Naive B cell (primary cell): ENCODE measurements at regions not wholly inside any gene's neighbourhood (a gene's known extent, or its start where the extent isn't known, plus 50 kb on each side); places are given as distances from the start of the nearest gene placed in this dataset.
"Not testable (repeated sequence)": the region's sequence is repeated elsewhere in the genome, so short reads cannot be mapped to it uniquely, and the experiment has no call there.

Source experiments
- ATAC-seq, 2 donors: fragments of 150-1000 bp; cut with Tn5 transposase; 2 replicates each; pipeline ENCODE4 v1.10.0; 2021; ENCODE audit warnings: low read depth in 2 of 2, mild to moderate bottlenecking in 2 of 2, moderate library complexity in 2 of 2
- DNase-seq: peaks from one replicate; pipeline ENCODE4 v3.0.0; 2022
- H3K27ac Mint-ChIP-seq, 6 donors: one replicate each; pipeline ENCODE4 v1.8.0; 2020 to 2022; ENCODE audit warnings: mild to moderate bottlenecking in 6 of 6, mixed read lengths in 6 of 6, moderate library complexity in 5 of 6, inconsistent platforms in 2 of 6
- H3K27me3 Mint-ChIP-seq, 3 donors: one replicate each; pipeline ENCODE4 v1.8.0; 2021 to 2022; ENCODE audit warnings: mixed read lengths in 3 of 3, mild to moderate bottlenecking in 1 of 3
- H3K36me3 Mint-ChIP-seq, 2 donors: one replicate each; pipeline ENCODE4 v1.8.0; 2020 to 2022; ENCODE audit warnings: mixed read lengths in 2 of 2, inconsistent platforms in 1 of 2, mild to moderate bottlenecking in 1 of 2
- H3K4me1 Mint-ChIP-seq, 3 donors: one replicate each; pipeline ENCODE4 v1.8.0; 2020 to 2022; ENCODE audit warnings: mixed read lengths in 3 of 3, inconsistent platforms in 1 of 3, mild to moderate bottlenecking in 1 of 3, moderate library complexity in 1 of 3
- H3K4me3 Mint-ChIP-seq, 8 donors: one replicate each; pipeline ENCODE4 v1.8.0; 2020 to 2022; ENCODE audit warnings: mild to moderate bottlenecking in 8 of 8, mixed read lengths in 8 of 8, moderate library complexity in 8 of 8, inconsistent platforms in 2 of 8
- H3K9me3 Mint-ChIP-seq, 7 donors: one replicate each; pipeline ENCODE4 v1.8.0; 2020 to 2022; ENCODE audit warnings: mixed read lengths in 7 of 7, mild to moderate bottlenecking in 5 of 7, inconsistent platforms in 2 of 7, moderate library complexity in 1 of 7

DNA sequence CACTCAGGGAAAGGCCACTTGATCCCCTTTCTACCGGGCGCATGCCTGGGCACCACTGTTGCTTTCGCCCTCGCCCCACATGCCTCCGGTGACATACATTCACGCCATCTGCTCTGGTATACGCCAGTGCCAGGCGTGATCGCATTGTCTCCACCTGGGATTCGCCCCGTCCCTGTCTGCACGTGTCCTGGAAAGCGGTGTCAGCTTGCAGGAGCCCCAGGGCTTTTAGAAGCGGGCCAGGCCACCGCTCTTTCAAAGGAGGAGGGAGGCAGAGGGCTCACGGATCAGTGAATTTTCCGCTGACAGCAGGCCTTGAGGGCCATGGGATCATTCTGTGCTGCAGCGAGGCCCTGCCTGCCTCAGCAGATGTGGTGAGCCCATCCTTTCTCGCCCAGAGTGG lies 706.1 kb downstream of the KCNJ18 start:
- not testable (repeated sequence) for ATAC-seq, DNase-seq, H3K27me3 Mint-ChIP-seq, H3K9me3 Mint-ChIP-seq, H3K4me3 Mint-ChIP-seq, H3K4me1 Mint-ChIP-seq, H3K27ac Mint-ChIP-seq, H3K36me3 Mint-ChIP-seq

DNA sequence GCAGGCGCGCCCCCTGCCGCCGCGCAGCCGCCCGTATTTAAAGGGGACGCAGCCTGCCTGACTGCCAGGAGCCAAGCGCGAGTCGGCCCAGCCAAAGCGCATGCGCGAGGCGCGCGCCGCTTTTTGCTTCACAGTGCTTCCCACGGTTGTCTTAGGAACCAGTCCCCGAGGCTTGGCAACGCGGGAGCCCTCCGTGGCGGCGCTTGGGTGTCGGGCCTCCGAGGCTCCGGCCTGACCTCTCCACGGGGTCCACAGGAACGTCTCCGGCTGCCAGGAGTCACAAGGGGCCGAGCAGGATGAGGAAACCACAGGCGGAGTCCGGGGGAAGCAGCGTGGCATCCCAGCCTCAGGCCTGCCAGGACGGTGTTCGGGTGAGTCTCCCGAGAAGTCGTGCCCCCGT lies 706.7 kb downstream of the KCNJ18 start:
- not testable (repeated sequence) for H3K36me3 Mint-ChIP-seq, H3K9me3 Mint-ChIP-seq, H3K4me1 Mint-ChIP-seq, H3K27ac Mint-ChIP-seq, H3K27me3 Mint-ChIP-seq, DNase-seq, ATAC-seq, H3K4me3 Mint-ChIP-seq

DNA sequence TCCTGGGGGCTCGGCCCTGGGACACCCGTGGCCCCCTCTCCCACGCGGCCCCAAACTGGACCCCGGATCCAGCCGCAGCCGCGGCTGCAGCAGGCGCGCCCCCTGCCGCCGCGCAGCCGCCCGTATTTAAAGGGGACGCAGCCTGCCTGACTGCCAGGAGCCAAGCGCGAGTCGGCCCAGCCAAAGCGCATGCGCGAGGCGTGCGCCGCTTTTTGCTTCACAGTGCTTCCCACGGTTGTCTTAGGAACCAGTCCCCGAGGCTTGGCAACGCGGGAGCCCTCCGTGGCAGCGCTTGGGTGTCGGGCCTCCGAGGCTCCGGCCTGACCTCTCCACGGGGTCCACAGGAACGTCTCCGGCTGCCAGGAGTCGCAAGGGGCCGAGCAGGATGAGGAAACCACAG lies 712.8 kb downstream of the KCNJ18 start:
- ATAC-seq, H3K4me3 Mint-ChIP-seq, H3K36me3 Mint-ChIP-seq, H3K27me3 Mint-ChIP-seq, H3K27ac Mint-ChIP-seq, H3K4me1 Mint-ChIP-seq, DNase-seq, H3K9me3 Mint-ChIP-seq: not testable (repeated sequence)

DNA sequence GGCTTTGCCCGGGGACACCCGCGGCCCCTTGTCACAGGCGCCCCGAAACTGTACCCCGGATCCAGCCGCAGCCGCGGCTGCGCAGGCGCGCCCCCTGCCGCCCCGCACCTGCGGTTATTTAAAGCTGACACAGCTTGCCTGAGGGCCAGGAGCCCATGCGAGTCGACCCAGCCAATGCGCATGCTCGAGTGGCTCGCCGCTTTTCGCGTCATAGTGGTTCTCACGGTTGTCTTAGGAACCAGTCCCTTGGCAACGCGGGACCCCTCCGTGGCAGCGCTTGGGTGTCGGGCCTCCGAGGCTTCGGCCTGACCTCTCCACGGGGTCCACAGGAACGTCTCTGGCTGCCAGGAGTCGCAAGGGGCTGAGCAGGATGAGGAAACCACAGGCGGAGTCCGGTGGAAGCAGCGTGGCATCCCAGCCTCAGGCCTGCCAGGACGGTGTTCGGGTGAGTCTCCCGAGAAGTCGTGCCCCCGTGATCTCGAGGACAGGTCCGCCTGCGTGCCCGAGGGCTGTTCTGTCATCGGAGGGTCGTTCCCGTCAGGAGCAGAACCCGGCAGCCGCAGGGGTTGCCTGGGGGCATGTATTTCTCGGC lies 716.9 kb downstream of the KCNJ18 start:
- ATAC-seq = no peak
- no peak for DNase-seq
- Mint-ChIP-seq H3K27me3 (no peaks in the 10 kb centered on the region), H3K27ac (no peak overlapping the region), H3K4me1 (no peaks in the 10 kb centered on the region), H3K4me3 (no peak overlapping the region), H3K9me3 (peaks cover 10 to 34% (median 18%) of the 10 kb centered on the region in 7 donors), H3K36me3 (peaks cover 0 to 23% of the 10 kb centered on the region in 2 donors)

DNA sequence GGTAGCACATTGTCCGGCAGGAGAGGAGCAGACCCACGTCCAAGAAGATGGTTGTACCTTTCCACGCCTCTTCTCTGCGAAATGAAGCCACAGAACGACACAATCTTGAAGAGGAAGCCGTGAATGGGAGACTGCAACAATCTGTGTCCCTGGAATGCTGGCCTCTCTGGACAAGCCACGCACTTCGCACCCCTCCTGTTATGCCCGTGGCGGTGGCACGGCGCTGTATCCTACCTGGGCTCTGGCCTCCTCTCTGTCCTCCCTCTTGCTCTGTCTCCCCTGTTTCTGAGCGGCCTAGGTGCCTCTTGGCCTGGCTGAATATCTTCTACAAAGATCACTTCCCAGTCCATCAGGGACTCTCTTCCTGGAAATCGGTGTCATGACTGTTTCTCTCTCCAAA lies 717.8 kb downstream of the KCNJ18 start:
- Mint-ChIP-seq H3K36me3 (peaks cover 0 to 23% of the 10 kb centered on the region in 2 donors), H3K27me3 (no peaks in the 10 kb centered on the region), H3K4me3 (no peak overlapping the region), H3K27ac (no peak overlapping the region), H3K4me1 (no peaks in the 10 kb centered on the region), H3K9me3 (peaks cover 10 to 34% (median 18%) of the 10 kb centered on the region in 7 donors)
- ATAC-seq = no peak
- DNase-seq = no peak

DNA sequence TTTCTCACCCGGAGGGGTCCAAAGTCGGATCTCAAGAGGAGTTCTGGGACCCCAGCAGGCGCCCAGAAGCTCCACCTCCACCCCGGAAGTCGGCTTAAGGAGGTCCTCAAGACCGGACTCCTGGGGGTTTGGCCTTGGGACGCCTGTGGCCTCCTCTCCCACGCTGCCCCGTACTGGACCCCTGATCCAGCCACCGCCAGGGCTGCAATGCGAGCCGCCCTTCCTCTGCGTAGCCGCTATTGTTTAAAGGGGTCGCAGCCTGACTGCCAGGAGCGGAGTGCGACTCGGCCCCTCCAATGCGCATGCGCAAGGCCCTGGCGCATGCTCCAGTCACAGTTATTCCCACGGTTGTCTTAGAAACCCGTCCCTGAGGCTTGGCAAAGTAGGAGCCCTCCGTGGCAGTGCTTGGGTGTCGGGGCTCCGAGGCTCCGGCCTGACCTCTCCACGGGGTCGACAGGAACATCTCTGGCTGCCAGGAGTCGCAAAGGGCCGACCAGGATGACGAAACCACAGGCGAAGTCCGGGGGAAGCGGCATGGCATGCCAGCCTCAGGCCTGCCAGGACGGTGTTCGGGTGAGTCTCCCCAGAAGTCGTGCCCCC lies 719.0 kb downstream of the KCNJ18 start:
- no peaks in the 10 kb centered on the region for H3K4me1 Mint-ChIP-seq
- DNase-seq = no peak
- ATAC-seq = no peak
- H3K27ac Mint-ChIP-seq = no peak overlapping the region
- H3K36me3 Mint-ChIP-seq = peaks cover 0 to 23% of the 10 kb centered on the region in 2 donors
- H3K9me3 Mint-ChIP-seq = peaks cover 13 to 41% (median 22%) of the 10 kb centered on the region in 7 donors
- no peak overlapping the region for H3K4me3 Mint-ChIP-seq
- no peaks in the 10 kb centered on the region for H3K27me3 Mint-ChIP-seq

DNA sequence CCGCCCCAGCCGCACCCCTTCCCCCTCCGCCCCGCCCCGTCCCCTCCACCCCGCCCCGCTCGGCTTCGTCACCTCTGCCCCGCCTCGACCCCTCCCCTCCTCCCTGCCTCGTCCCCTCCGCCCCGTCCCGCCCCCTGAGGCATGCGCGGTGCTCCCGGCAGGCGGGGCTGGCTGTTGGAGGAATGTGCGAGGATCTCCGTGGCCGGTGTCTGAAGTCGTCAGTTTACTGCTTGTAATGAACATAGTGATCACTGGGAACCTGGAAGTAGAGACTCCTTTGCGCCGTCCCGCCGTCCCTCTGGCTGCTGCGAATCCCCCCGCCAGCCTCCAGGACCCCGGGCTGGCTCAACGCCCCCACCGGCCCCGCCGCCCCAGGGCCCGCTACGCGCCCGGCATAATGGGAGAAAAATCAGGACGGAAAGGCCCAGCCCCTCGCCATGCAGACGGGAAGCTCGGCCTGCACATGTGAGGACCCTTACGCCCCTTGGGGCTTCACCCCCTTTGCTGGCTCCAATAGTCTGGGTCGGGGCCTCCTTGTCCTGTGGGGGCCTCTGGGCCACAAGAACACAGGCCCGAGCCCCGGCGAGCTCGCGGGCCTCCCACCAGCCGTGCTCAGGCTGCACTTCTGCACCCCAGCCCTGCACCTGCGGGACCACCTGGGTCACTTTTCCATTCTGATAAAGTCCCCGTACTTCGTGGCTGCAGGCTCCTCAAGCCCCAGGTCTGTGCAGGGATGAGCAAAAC lies 743.1 kb downstream of the KCNJ18 start:
- Mint-ChIP-seq H3K4me3 (no peak overlapping the region), H3K27me3 (no peaks in the 10 kb centered on the region), H3K9me3 (peaks cover 14 to 37% (median 19%) of the 10 kb centered on the region in 7 donors), H3K27ac (no peak overlapping the region), H3K4me1 (no peaks in the 10 kb centered on the region), H3K36me3 (no peaks in the 10 kb centered on the region)
- DNase-seq (no peak), ATAC-seq (no peak)

DNA sequence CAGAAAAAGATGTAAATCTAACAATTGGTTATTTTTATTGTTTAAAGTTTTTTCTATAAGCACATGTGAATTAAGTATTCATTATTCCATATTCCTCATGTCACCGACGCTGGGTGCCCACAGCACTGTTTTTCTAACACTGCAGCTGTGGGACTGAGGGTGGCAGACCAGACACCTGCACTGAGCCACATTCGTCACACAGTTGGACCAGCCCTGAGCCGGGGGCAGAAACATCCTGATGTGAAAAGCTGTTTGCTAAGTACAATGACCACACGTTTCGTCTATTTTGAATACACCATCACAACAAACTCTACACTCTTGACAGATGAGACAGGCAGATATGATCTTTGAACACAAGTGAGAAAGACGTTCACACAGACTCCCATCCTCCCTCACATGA lies 749.5 kb downstream of the KCNJ18 start:
- ATAC-seq = no peak
- Mint-ChIP-seq H3K4me1 (no peaks in the 10 kb centered on the region), H3K36me3 (no peaks in the 10 kb centered on the region), H3K4me3 (no peak overlapping the region), H3K27me3 (no peaks in the 10 kb centered on the region), H3K27ac (no peak overlapping the region), H3K9me3 (peaks cover 10 to 21% (median 17%) of the 10 kb centered on the region in 7 donors)
- no peak for DNase-seq

DNA sequence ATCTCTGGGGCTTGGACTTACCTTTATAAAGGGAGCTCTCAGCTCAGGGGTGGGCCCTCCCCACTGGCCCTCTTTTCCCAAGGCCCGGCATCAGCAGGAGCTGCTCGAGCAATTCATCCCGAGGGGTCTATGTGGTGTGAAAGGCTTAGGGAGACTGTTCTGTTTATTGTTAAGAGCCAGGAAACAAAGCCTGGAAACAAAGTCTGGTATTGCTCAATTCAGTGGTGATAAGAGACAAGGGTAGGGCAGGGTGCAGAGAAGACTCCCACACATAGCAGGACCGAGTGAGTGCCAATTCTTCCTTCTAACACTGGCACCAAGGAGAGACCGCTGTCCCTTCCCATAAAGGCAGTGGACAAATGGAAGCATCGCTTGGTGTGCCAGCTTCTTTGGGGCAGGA lies 750.7 kb downstream of the KCNJ18 start:
- H3K4me1 Mint-ChIP-seq = no peaks in the 10 kb centered on the region
- no peak overlapping the region for H3K4me3 Mint-ChIP-seq
- no peak overlapping the region for H3K27ac Mint-ChIP-seq
- ATAC-seq = no peak
- no peaks in the 10 kb centered on the region for H3K36me3 Mint-ChIP-seq
- H3K9me3 Mint-ChIP-seq = peaks cover 0 to 15% (median 9%) of the 10 kb centered on the region in 7 donors
- no peak for DNase-seq
- H3K27me3 Mint-ChIP-seq = no peaks in the 10 kb centered on the region

DNA sequence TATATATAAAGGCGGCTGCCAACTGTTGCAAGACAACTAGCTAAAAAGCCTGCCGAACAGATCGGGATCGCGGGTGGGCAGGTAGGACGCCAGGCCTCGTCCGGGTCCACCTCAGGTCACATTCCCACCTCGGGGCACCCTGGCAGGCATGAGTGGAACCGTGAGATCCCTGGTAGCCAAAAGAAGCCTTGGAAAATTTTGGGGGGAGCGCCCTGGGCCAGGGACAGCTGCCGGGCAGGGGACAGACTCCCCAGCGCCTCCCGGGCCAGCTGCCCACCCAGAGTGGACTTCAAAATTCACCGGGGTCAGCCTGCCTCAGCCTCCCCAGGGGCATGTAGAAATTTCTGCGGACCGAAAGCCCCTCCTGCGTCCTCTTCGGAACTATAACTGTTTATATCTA lies 760.9 kb downstream of the KCNJ18 start:
- H3K36me3 Mint-ChIP-seq = no peaks in the 10 kb centered on the region
- DNase-seq = no peak
- peaks cover 7 to 28% (median 16%) of the 10 kb centered on the region in 7 donors for H3K9me3 Mint-ChIP-seq
- no peaks in the 10 kb centered on the region for H3K4me1 Mint-ChIP-seq
- H3K27me3 Mint-ChIP-seq = no peaks in the 10 kb centered on the region
- ATAC-seq = no peak
- H3K27ac Mint-ChIP-seq = no peak overlapping the region
- H3K4me3 Mint-ChIP-seq = no peak overlapping the region

DNA sequence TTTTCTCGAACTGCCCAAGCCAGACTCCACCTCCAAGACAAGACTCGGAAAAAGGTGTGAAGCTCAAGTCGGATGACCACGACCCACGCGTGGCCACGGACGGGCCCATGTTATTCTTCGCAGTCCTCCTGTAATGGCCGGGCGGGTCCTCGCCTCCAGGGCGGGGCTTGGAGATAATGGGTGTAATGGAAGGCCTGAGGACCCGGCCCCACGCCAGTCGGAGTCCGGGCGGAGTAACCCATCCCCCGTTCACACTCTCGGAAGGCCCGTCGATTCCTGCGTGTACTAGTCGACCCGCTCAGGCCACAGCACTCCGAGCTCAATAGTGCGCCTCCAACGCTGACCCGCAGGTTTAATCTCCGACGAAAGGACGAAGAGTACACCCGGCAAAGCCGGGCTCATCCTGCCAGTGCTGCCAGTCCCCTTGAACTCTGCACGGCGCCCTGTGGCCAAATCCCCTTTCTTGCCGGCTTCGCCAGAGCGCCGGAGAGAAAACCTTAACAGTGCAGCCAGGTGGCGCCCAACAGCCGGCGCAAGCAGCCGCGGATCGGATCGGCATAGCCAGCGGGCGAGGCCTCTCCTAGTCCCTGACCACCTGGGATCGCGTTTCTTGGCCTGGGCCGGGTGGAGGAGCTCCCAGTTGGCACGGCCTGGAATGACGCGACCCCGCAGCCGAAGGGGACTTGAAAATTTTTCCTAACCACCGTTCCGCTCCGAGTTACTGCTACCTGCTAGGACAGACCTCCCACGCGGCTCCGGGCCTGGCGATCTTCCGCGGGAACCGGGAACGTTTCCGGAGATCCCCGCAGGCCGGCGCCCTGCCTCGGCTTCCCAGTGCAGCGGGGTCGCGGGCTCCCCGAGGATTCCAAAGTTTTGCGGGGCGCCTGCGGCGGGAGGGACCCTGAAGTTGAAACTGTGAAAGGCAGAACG lies 762.0 kb downstream of the KCNJ18 start:
- ATAC-seq (no peak), DNase-seq (no peak)
- H3K4me1 Mint-ChIP-seq = no peaks in the 10 kb centered on the region
- peaks cover 7 to 28% (median 17%) of the 10 kb centered on the region in 7 donors for H3K9me3 Mint-ChIP-seq
- H3K36me3 Mint-ChIP-seq = no peaks in the 10 kb centered on the region
- H3K27ac Mint-ChIP-seq = no peak overlapping the region
- H3K4me3 Mint-ChIP-seq = no peak overlapping the region
- no peaks in the 10 kb centered on the region for H3K27me3 Mint-ChIP-seq

DNA sequence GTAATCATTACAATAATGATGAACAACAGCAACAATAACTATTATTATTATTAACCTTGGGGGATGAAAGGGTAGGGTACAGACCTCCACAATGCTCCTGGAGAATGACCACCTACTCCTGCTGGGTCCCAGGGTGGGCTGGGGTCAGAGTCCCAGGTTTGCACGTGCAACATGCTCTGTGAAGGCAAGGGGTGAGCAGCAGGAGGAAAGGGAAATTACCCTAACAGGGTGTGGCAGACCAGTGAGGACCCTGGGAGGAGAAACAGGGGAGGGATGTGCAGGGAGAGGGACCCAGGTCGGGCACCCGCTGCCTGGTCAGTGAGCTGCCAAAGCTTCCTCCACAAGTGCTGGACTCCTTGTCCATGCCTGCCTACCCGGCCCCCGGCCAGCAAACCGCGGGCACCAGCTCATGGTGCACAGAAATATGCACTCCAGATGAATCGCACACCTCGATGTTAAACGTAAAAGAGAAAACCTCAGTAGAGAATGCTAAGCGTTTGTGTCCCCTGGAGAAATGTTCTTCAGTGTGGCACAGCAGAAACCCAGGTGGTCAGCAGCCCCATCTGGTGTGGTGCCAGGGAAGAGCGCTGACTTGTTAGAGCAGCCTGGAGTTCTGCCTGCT lies 767.1 kb downstream of the KCNJ18 start:
- DNase-seq = no peak
- no peak for ATAC-seq
- Mint-ChIP-seq H3K9me3 (peaks cover 7 to 29% (median 15%) of the 10 kb centered on the region in 7 donors), H3K36me3 (peaks cover 0 to 8% of the 10 kb centered on the region in 2 donors), H3K4me3 (no peak overlapping the region), H3K27me3 (no peaks in the 10 kb centered on the region), H3K27ac (no peak overlapping the region), H3K4me1 (no peaks in the 10 kb centered on the region)

DNA sequence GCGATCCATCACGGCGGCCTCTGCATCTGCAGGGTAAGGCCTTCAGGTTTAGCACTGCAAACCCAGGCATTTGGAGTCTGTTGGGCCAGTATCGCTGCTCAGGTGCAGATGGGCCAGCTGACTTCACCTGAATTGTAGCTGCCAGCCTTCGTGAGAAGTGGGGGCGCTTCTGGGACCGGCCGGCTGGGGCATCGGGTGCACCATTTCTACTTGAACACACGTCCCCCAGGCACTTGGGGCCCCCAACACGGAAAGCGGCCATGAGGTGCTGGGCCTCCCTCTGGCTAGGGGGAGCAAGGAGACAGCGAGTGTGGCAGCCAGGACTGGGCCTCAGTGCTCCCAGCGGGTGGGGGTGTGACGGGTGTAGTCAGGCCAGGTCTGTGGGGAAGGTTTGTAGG lies 767.6 kb downstream of the KCNJ18 start:
- Mint-ChIP-seq H3K9me3 (peaks cover 5 to 29% (median 14%) of the 10 kb centered on the region in 7 donors), H3K4me3 (no peak overlapping the region), H3K27ac (no peak overlapping the region), H3K36me3 (peaks cover 0 to 8% of the 10 kb centered on the region in 2 donors), H3K4me1 (no peaks in the 10 kb centered on the region), H3K27me3 (no peaks in the 10 kb centered on the region)
- DNase-seq (no peak), ATAC-seq (no peak)
